ENCODE measurements at regions not wholly inside any gene's neighbourhood (a gene's known extent, or its start where the extent isn't known, plus 50 kb on each side); places are given as distances from the start of the nearest gene placed in this dataset.

- Histone ChIP-seq H3K27me3 (ENCODE audit: control insufficient read depth, insufficient read depth, low read length) (no peaks in the 10 kb centered on the region), H3K9me3 (ENCODE audit: control insufficient read depth, insufficient read depth, low read depth, low read length) (no peaks in the 10 kb centered on the region), H4K20me1 (ENCODE audit: control insufficient read depth, extremely low read depth, insufficient read depth, low read length) (no peaks in the 10 kb centered on the region), H3K27ac (ENCODE audit: insufficient read depth, low read length) (no peak overlapping the region), H3K4me3 (replicated peaks in 1 of 4; ENCODE audit: control extremely low read depth in 1 of 4, insufficient read depth in 1 of 4, low read depth in 3 of 4, low read length in 4 of 4) (no peak overlapping the region), H3K36me3 (ENCODE audit: control insufficient read depth, insufficient read depth, low read length) (no peaks in the 10 kb centered on the region), H3K9ac (ENCODE audit: insufficient read depth, low read length) (no peak overlapping the region), H3K4me1 (ENCODE audit: control insufficient read depth, extremely low read depth, insufficient read depth, low read length) (peaks cover 3% of the 10 kb centered on the region), H3K79me2 (ENCODE audit: control insufficient read depth, insufficient read depth, low read length) (no peaks in the 10 kb centered on the region), H2AFZ (ENCODE audit: low read length) (no peak overlapping the region), H3K4me2 (ENCODE audit: extremely low read depth, insufficient read depth, low read length) (no peak overlapping the region)
- TF ChIP-seq EZH2 (IDR thresholded peaks at IDR 0.05; ENCODE audit: low read length, missing control alignments): no peak
- no peak for TF ChIP-seq CTCF (conservative IDR thresholded peaks at IDR 0.05 in 1 of 2, IDR thresholded peaks at IDR 0.05 in 1 of 2; ENCODE audit: low read depth in 1 of 2, low read length in 2 of 2)
- no peak for DNase-seq (ENCODE audit: low read depth in 2 of 2)
Measured at GRCh38 chr1:87969040-87969439, 640.4 kb downstream of the LMO4 start.

- no peaks in the 10 kb centered on the region for H3K36me3 ChIP-seq (ENCODE audit: control insufficient read depth, insufficient read depth, low read length)
- H2AFZ ChIP-seq (ENCODE audit: low read length): no peak overlapping the region
- peaks cover 3% of the 10 kb centered on the region for H3K4me1 ChIP-seq (ENCODE audit: control insufficient read depth, extremely low read depth, insufficient read depth, low read length)
- H4K20me1 ChIP-seq (ENCODE audit: control insufficient read depth, extremely low read depth, insufficient read depth, low read length): no peaks in the 10 kb centered on the region
- no peak overlapping the region for H3K4me2 ChIP-seq (ENCODE audit: extremely low read depth, insufficient read depth, low read length)
- H3K9me3 ChIP-seq (ENCODE audit: control insufficient read depth, insufficient read depth, low read depth, low read length): no peaks in the 10 kb centered on the region
- no peaks in the 10 kb centered on the region for H3K27me3 ChIP-seq (ENCODE audit: control insufficient read depth, insufficient read depth, low read length)
- no peak overlapping the region for H3K9ac ChIP-seq (ENCODE audit: insufficient read depth, low read length)
- DNase-seq (ENCODE audit: low read depth in 2 of 2): peak; percentile 43 to 50
- no peak overlapping the region for H3K27ac ChIP-seq (ENCODE audit: insufficient read depth, low read length)
- no peak overlapping the region for H3K4me3 ChIP-seq (replicated peaks in 1 of 4; ENCODE audit: control extremely low read depth in 1 of 4, insufficient read depth in 1 of 4, low read depth in 3 of 4, low read length in 4 of 4)
- H3K79me2 ChIP-seq (ENCODE audit: control insufficient read depth, insufficient read depth, low read length): no peaks in the 10 kb centered on the region
- TF ChIP-seq CTCF (conservative IDR thresholded peaks at IDR 0.05 in 1 of 2, IDR thresholded peaks at IDR 0.05 in 1 of 2; ENCODE audit: low read depth in 1 of 2, low read length in 2 of 2) (no peak), EZH2 (IDR thresholded peaks at IDR 0.05; ENCODE audit: low read length, missing control alignments) (no peak)
Measured at GRCh38 chr1:87972811-87973210, 644.1 kb downstream of the LMO4 start.

- H3K27me3 ChIP-seq (ENCODE audit: control insufficient read depth, insufficient read depth, low read length): no peaks in the 10 kb centered on the region
- H2AFZ ChIP-seq (ENCODE audit: low read length): no peak overlapping the region
- no peaks in the 10 kb centered on the region for H4K20me1 ChIP-seq (ENCODE audit: control insufficient read depth, extremely low read depth, insufficient read depth, low read length)
- no peak for DNase-seq (ENCODE audit: low read depth in 2 of 2)
- TF ChIP-seq EZH2 (IDR thresholded peaks at IDR 0.05; ENCODE audit: low read length, missing control alignments) (no peak), CTCF (conservative IDR thresholded peaks at IDR 0.05 in 1 of 2, IDR thresholded peaks at IDR 0.05 in 1 of 2; ENCODE audit: low read depth in 1 of 2, low read length in 2 of 2) (no peak)
- no peaks in the 10 kb centered on the region for H3K36me3 ChIP-seq (ENCODE audit: control insufficient read depth, insufficient read depth, low read length)
- H3K79me2 ChIP-seq (ENCODE audit: control insufficient read depth, insufficient read depth, low read length): no peaks in the 10 kb centered on the region
- no peak overlapping the region for H3K4me3 ChIP-seq (replicated peaks in 1 of 4; ENCODE audit: control extremely low read depth in 1 of 4, insufficient read depth in 1 of 4, low read depth in 3 of 4, low read length in 4 of 4)
- no peak overlapping the region for H3K27ac ChIP-seq (ENCODE audit: insufficient read depth, low read length)
- no peak overlapping the region for H3K4me2 ChIP-seq (ENCODE audit: extremely low read depth, insufficient read depth, low read length)
- no peaks in the 10 kb centered on the region for H3K4me1 ChIP-seq (ENCODE audit: control insufficient read depth, extremely low read depth, insufficient read depth, low read length)
- H3K9ac ChIP-seq (ENCODE audit: insufficient read depth, low read length): no peak overlapping the region
- no peaks in the 10 kb centered on the region for H3K9me3 ChIP-seq (ENCODE audit: control insufficient read depth, insufficient read depth, low read depth, low read length)
Measured at GRCh38 chr1:87973896-87974295, 645.2 kb downstream of the LMO4 start.

Data from fibroblast of lung (primary cell).